Stromal cell of bone marrow (primary cell): ENCODE measurements at regions not wholly inside any gene's neighbourhood (a gene's known extent, or its start where the extent isn't known, plus 50 kb on each side); places are given as distances from the start of the nearest gene placed in this dataset.
"Not testable (repeated sequence)": the region's sequence is repeated elsewhere in the genome, so short reads cannot be mapped to it uniquely, and the experiment has no call there.

Source experiments
- DNase-seq: peaks from one replicate; pipeline ENCODE4 v3.0.0-alpha.2; 2012; ENCODE audit warnings: low read depth

DNA sequence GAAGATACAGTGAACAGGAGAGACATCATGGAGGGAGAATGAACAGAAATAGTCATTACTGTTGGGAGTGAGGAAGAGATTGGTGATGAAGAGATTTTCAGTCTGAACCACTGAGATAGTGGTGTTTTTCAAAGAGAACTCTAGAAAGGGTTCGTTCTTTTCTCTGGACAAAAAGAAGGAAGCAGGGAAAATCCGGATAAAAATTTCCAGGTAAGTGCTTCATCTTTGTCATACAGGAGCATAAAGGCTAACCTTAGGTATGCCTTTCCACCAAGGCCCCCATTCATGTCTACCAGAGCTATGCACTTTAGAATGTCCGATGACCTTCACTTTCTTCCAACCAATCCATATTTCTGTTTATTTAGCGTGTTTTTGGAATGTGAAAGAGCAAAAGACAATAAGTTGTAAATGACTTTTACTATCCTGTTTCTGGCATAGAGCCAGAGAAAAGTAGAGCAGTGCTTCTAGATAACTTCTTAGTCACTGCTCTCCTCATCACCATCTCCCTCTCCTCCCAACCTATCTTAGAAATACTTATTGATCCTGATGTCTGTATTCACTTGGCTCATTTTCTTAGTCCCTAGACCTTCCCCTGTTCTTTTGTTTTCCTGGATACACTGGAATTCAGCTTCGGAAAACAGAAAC lies 116.5 kb downstream of the TTC6 start:
- no peak for DNase-seq

DNA sequence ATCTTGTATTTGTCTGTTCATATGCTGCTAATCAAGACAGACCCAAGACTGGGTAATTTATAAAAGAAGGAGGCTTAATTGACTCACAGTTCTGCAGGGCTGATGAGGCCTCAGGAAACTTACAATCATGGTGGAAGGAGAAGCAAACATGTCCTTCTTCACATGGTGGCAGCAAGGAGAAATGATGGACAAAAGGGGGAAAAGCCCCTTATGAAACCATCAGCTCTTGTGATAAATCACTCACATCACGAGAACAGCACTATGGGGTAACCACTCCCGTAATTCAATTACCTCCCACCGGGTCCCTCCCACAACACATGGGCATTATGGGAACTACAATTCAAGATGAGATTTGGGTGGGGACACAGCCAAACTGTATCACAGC lies 117.0 kb downstream of the TTC6 start:
- DNase-seq, result not testable (repeated sequence)

DNA sequence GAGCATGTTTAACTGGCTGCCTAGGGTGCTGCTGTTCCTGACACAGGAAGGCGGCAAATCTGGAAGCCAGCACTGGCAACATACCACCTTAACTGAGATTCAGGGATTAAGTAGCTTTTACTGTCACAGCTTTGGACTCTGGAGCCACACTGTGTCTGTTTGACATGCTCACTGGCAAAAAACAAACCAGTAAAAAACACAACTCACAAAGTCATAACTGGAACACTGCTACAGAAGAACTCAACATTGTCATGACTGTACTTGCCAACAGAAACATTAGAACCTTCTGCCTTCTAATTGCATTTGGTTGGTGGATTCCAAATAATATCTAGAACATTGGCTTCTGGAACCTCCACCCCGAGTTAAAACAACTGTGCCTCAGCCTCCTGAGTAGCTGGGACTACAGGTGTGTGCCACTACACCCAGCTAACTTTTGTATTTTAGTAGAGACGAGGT lies 117.6 kb downstream of the TTC6 start:
- no peak for DNase-seq

DNA sequence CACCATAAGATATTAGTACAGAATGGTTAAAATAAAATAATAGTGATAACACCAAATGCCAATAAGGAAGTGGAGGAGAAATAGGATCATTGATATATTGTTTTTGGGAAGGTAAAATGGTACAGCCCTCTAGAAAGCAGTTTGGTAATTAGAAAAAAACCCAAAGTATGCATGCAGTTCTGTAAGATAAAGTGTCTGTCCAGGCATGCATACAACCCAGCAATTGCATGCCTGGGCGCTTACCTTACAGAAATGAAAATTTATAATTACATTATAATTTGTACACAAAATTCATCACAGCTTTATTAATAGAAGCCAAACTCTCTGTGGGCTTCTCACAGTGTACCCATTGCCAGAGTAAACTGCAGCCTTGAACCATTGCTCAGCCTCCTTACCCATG lies 124.7 kb downstream of the TTC6 start:
- DNase-seq, result no peak

DNA sequence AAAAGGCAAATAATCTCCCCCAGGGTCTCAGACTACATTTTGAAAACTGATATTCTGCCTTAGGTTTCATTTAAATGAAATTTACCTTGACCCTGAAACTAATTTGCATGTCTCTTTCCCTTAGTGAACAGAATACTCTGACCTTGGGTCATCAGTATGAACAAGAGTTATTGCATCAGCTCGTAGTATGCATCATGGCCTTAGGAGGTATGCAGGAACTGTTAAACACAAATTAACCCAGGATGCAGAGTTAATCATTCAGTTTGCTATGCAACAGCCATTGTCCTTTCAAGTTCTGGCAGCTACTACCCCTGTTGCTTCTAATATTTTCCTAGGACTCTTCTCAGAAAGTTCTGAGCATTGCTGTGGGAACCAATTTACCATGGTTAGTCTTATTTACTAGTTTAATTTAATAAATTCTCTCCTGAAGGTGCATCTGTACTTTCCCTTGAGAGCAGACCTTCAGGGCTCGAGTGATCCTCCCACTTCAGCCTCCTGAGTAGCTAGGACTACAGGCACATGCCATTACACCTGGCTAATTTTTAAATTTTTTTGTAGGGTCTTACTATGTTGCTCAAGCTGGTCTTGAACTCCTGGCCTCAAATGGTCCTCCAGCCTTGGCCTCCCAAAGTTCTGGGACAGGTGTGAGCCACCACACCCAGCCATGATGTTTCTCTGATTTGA lies 126.7 kb downstream of the TTC6 start:
- DNase-seq, result no peak

DNA sequence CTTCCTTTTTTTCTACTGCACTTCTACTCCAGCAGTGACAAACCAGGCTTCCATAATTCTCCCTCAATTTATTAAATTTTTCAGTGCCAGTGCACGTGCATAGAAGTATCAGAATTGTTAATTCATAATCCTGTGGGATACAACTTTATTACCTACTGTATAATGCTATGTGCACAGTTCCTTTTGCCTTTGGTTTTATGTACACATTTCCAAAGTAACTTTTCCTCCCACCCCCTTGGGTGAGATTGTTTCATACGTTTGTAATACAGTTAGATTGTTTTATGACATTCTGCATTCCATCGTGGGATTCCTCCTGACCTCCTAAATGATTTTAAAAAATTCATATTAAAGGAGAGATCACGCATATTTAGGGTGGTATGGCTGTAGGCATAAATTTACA lies 128.1 kb downstream of the TTC6 start:
- no peak for DNase-seq

DNA sequence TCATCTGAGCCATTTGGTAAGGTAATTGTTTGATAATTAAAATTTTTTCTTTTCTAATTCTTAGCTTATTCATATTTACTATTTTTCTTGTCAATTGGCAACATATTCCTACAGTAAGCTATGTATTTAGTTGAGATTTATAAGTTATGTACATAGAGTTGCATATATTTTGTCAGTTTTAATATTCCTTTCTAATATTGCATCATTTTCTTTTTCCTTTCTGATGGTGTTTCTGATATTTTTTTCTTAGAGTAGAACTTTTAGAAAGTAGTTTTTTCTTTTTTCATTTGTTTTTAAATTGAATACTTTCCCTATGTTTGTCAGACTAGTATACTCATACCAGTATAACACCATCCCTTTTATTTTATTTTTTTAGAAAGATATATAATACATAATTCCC lies 131.3 kb downstream of the TTC6 start:
- no peak for DNase-seq

DNA sequence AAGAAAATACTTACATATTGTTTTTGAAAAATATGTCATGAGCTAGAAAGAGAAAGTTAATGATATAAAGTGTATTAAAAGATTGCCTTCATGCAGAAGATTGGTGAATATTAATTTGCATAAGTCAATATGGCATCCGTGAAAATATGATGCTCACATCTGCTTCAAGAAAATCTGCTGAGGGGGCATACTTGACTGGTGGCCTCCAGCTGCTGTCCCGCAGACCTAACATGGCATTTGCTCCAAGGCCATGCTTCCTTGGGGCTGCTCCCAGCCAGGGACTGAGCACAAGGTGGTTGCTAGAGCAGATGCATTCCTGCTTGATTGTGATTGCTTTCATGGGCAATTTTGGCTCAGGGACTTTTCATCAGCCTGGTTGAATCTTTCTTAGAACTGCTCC lies 133.8 kb downstream of the TTC6 start:
- DNase-seq, result no peak

DNA sequence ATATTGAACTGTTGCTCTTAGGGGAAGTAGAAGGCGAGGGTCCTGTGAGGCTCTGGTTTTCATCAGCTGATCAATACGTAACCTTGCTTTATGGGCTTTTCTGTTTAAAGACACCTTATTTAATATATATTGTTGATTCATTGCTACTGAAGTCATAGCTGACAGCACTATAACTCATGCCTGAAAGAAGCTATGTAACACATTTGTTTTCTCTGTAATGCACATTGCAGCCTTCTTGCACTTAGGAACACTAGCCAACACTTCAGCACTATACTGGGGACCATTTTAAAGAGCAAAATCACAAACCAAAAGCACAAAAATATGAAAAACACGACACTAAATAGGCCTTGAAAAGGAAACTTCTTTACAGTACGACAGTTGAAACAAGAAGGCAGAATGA lies 135.7 kb downstream of the TTC6 start:
- no peak for DNase-seq

DNA sequence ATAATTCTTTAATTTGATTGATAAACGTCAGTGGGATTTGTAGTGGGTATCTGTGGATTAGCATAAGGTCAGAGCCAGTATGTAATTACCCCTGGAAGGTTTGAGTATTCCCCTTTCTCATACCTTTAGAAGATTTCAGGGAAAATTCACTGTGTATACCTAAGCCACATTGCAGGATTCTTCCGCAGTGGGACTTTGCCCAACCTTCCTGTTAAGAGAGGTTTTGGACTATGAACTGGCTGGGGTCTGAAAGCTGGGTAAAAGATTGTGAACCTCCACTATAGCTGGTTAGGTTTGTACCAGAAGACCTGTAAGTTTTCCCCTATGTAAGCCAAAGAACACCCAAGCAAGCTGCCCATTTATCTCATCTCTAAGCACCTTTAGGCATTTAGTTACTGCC lies 150.2 kb downstream of the TTC6 start:
- DNase-seq, result no peak

DNA sequence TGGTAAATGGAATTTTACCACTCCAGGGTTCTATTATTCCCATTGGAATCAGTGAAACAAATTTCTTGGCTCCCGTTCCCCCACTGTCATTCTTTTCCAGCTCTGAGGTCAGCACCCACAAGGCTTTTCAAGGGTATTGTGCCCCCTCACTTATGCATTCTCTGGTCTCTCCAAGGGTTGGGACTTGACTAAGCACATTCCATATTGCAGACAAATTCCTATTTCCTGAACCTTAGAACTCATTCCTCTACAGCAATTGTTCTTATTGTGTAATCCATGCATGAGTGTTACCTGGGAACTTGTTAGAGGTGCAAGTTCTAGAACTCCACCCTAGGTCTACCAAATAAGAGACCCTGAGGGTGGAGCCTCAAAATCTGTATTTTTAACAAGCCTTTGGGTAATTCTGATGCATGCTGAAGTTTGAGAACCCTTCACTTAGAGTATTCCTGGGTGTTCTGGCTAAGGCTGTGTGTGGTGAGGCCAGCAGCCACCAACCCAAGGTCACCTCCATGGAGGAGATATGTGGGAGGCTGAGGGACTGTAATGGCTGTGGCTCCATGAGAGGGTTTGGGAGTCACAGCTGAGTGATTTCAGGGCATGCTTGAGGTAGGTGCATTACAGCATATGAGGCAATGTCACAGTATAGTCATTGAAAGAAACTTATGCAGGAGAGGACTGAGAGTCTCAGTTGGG lies 150.9 kb downstream of the TTC6 start:
- DNase-seq, result no peak

DNA sequence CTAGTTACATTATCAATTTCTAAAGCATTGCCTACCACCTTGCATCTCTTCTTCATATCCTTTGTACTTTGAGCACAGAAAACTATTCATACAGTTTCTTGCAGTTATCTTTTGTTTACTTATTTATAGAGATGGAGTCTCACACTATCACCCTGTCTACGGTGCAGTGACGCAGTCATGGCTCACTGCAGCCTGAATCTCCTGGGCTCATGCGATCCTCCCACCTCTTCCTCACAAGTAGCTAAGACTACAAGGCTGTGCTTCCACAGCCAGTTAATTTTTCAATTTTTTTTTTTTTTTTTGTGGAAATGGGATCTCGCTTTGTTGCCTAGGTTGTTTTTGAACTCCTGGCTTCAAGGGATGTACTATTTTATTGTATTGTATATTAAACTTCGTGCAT lies 158.0 kb downstream of the TTC6 start:
- DNase-seq, result no peak

DNA sequence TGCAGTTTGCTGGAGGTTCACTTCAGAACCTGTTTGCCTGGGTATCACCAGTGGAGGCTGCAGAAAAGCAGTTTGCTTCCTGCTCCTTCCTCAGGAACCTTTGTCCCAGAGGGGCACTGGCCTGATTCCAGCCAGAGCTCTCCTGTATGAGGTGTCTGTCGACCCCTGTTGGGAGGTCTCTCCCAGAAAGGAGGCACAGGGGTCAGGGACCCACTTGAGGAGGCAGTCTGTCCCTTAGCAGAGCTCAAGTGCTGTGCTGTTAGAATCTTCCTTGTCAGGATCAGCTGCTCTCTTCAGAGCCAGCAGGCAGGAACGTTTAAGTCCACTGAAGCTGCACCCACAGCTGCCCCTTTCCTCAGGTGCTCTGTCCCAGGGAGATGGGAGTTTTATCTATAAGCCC lies 164.8 kb downstream of the TTC6 start:
- DNase-seq, result not testable (repeated sequence)

DNA sequence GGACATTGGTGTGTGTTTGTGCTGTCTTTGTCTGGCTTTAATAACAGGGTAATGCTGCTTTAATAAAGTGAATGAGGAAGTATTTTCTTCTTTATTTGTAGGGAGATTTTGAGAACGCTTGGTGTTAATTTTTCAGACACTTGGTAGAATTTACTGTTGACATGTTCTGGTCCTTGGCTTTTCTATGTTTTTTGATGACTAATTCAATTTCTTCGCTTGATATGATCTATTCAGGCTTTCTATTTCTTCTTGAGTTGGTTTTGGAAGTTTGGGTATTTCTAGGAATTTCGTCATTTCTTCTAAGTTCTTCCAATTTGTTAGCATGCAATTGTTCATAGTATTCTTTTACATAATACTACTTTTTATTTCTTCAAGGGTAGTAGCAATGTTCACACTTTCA lies 167.8 kb downstream of the TTC6 start:
- no peak for DNase-seq

DNA sequence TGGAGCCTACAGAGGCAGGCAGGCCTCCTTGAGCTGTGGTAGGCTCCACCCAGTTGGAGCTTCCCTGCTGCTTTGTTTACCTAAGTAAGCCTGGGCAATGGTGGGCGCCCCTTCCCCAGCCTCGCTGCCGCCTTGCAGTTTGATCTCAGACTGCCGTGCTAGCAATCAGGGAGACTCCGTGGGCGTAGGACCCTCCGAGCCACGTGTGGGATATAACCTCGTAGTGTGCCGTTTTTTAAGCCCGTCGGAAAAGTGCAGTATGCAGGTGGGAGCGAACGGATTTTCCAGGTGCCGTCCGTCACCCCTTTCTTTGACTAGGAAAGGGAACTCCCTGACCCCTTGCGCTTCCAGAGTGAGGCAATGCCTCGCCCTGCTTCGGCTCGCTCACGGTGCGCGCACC lies 176.9 kb downstream of the TTC6 start:
- DNase-seq, result not testable (repeated sequence)

DNA sequence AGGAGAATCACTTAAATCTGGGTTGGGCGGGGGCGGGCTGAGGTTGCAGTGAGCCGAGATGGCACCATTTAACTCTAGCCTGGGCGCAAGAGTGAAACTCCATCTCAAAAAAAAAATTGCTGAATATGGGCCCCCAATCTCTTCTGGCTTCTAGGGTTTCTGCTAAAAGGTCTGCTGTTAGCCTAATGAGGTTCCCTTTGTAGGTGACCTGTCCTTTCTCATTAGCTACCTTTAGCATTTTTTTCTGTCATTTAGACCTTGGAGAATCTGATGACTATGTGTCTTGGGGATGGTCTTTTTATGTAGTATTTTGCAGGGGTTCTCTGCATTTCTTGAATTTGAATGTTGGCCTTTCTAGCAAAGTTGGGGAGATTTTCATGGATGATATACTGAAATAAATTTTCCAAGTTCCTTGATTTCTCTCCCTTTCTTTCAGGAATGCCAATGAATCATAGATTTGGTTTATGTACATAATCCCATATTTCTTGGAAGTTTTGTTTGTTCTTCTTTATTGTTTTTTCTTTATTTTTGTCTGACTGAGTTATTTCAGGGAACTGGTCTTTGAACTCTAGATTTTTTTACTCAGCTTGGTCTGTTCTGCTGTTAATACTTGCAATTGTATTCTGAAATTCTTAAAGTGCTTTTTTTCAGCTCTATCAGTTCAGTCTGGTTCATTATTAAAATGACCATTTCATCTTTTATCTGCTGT lies 181.5 kb downstream of the TTC6 start:
- DNase-seq, result no peak

DNA sequence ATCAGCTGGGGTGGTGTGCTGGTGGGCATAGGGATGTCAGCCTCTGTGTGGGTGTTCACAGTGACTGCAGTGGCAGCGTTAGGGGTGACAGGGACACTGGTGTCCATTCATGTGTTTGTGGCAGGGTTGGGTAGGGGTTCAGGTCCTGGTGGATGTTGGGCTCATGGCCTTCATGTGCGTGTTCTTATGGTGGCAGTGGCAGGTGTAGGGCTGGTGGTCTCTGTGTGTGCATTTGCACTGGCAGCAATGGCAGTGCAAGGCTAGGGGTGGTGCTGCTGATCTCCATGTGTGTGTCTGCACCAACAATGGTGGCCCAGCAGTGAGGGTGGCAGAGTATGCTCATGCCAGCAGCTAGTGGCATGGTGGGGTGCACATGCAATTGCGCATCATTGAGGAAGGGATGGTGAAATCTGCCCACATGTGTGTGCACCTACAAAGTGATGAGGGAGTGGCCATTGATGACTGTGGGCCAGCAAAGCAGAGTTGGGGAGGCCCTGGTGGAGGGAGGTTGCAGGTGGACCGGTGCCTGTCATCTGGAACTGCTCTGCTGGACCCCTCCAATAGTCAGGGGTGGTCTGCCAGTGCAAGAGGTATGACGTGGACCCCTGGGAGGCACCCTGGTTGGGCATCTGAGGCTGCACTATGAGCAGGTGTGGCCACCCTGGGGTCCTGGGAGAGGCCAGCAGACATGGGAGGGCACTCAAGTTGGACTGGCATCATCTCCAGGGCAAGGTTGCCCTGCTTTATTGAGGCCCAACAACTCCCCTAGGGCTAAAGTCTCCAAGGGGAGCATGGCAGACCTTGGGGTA lies 182.9 kb downstream of the TTC6 start:
- DNase-seq, result no peak

DNA sequence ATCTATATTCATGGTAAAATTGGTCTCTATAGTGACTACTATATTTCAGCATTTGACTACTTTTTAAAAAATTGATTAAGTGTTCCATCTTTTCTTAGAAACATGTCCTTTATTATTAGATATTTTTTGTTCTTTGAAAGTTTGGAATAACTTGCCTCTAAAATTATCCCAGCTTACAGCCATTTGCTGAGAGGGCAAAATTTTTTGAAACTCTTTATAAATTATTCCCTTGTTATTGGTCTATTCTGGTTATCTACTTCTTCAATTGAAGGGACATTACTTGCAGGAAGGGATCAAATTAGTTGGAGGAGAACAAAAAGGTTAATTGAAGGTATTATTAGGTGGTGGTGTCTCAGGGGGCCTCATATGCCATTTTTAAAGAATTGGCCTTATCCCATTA lies 184.1 kb downstream of the TTC6 start:
- DNase-seq, result no peak

DNA sequence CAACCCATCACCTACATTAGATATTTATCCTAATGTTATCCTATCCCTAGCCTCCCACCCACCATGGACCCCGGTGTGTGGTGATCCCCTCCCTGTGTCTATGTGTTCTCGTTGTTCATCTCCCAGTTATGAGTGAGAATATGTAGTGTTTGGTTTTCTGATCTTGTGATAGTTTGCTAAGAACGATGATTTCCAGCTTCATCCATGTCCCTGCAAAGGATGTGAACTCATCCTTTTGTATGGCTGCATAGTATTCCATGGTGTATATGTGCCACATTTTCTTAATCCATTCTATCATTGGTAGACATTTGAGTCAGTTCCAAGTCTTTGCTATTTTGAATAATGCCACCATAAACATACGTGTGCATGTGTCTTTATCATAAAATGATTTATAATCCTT lies 185.3 kb downstream of the TTC6 start:
- not testable (repeated sequence) for DNase-seq

DNA sequence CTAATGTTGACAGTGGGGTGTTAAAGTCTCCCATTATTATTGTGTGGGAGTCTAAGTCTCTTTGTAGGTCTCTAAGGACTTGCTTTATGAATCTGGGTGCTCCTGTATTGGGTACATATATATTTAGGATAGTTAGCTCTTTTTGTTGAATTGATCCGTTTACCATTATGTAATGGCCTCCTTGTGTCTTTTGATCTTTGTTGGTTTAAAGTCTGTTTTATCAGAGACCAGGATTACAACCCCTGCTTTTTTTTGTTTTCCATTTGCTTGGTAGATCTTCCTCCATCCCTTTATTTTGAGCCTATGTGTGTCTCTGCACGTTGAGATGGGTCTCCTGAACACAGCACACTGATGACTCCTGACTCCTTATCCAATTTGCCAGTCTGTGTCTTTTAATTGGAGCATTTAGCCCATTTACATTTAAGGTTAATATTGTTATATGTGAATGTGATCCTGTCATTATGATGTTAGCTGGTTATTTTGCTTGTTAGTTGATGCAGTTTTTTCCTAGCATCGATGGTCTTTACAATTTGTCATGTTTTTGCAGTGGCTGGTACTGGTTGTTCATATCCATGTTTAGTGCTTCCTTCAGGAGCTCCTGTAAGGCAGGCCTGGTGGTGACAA lies 188.9 kb downstream of the TTC6 start:
- DNase-seq, result not testable (repeated sequence)

DNA sequence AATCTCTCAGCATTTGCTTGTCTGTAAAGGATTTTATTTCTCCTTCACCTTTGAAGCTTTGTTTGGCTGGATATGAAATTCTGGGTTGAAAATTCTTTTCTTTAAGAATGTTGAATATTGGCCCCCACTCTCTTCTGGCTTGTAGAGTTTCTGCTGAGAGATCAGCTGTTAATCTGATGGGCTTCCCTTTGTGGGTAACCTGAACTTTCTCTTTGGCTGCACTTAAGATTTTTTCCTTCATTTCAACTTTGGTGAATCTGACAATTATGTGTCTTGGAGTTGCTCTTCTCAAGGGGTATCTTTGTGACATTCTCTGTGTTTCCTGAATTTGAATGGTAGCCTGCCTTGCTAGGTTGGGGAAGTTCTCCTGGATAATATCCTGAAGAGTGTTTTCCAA lies 189.4 kb downstream of the TTC6 start:
- DNase-seq, result not testable (repeated sequence)
